ENCODE measurements at regions not wholly inside any gene's neighbourhood (a gene's known extent, or its start where the extent isn't known, plus 50 kb on each side); places are given as distances from the start of the nearest gene placed in this dataset.

GRCh38 chr15:94561036-94561689 is 329.8 kb downstream of the MCTP2 start:
- TF ChIP-seq RNF2 (IDR thresholded peaks at IDR 0.05; ENCODE audit: borderline replicate concordance, low read depth, low read length, missing control alignments, poor library complexity, severe bottlenecking): no peak
- TF ChIP-seq HDAC2 (IDR thresholded peaks at IDR 0.05; ENCODE audit: borderline replicate concordance in 1 of 2, low read depth in 2 of 2, low read length in 2 of 2): no peak
- no peak for TF ChIP-seq SAP30 (IDR thresholded peaks at IDR 0.05; ENCODE audit: insufficient read depth, insufficient replicate concordance, low read length)
- no peak for TF ChIP-seq EZH2 (IDR thresholded peaks at IDR 0.05; ENCODE audit: low read depth, low read length, severe bottlenecking)
- TF ChIP-seq CHD2 (IDR thresholded peaks at IDR 0.05; ENCODE audit: low read length): no peak
- TF ChIP-seq JUN (IDR thresholded peaks at IDR 0.05; ENCODE audit: low read depth, low read length): no peak

Data from H1 (cell line).